ENCODE measurements at regions not wholly inside any gene's neighbourhood (a gene's known extent, or its start where the extent isn't known, plus 50 kb on each side); places are given as distances from the start of the nearest gene placed in this dataset.
"Not testable (repeated sequence)": the region's sequence is repeated elsewhere in the genome, so short reads cannot be mapped to it uniquely, and the experiment has no call there.

GRCh38 chr11:71782229-71782861 lies 50.7 kb upstream of the DEFB108B start:
- TF ChIP-seq EZH2 (IDR thresholded peaks at IDR 0.05; ENCODE audit: borderline replicate concordance); CTCF (IDR thresholded peaks at IDR 0.05; ENCODE audit: poor library complexity): not testable (repeated sequence)

All from hepatocyte (in vitro differentiated cells).